GM13976 (cell line): ENCODE measurements at regions not wholly inside any gene's neighbourhood (a gene's known extent, or its start where the extent isn't known, plus 50 kb on each side); places are given as distances from the start of the nearest gene placed in this dataset.
A peak's percentile ranks its signal among the peaks of the same experiment; 100 is the strongest.

Experiments
- DNase-seq: peaks from one replicate; pipeline ENCODE4 v3.0.0; 2012; ENCODE audit warnings: low spot score
- CTCF ChIP-seq: IDR thresholded peaks from 2 replicates; pipeline ENCODE4 v1.5.1; 2012; ENCODE audit warnings: borderline replicate concordance, mild to moderate bottlenecking; ENCODE audit not compliant: insufficient read depth; ENCODE audit errors: extremely low read depth, missing control alignments, control extremely low read depth
- in situ Hi-C: fragments of 300-500 bp; cut with MboI; formaldehyde crosslinking; loops from one replicate; pipeline ENCODE4 v1.12.0; 2022; ENCODE audit warnings: low sequenced_read_pairs, mixed read lengths, inconsistent platforms; ENCODE audit not compliant: unreplicated experiment

DNA sequence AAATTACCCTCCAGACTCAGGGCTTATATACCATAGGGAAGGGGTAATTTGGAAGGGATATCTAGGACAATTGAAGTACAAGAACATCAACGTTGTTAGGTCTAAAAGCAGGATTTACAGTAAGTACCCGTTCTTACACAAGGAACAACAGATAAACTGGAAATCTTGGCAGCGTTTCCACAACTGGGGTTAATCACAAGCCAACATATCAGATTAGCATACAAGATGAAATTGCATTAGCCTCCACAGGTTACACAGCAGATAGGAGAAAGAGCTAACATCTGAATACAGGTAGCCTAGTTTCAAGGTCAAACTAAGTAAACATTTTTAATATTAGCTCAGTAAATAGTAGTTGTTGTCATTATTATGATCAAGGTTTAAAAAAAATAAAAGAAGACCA is 1214.0 kb upstream of the PCDH20 start:
- DNase-seq: no peak
- in situ Hi-C loops: no loop called here
- no peak for TF ChIP-seq CTCF

- in situ Hi-C loops: no loop called here
- no peak for DNase-seq
- no peak for TF ChIP-seq CTCF
These were observed 1211.6 kb upstream of the PCDH20 start for GRCh38 chr13:62627226-62627625.

GRCh38 chr13:62626771-62627170 is 1211.1 kb upstream of the PCDH20 start:
- TF ChIP-seq CTCF: peak; percentile 25
- in situ Hi-C loops: no loop called here
- DNase-seq: peak; percentile 34

DNA sequence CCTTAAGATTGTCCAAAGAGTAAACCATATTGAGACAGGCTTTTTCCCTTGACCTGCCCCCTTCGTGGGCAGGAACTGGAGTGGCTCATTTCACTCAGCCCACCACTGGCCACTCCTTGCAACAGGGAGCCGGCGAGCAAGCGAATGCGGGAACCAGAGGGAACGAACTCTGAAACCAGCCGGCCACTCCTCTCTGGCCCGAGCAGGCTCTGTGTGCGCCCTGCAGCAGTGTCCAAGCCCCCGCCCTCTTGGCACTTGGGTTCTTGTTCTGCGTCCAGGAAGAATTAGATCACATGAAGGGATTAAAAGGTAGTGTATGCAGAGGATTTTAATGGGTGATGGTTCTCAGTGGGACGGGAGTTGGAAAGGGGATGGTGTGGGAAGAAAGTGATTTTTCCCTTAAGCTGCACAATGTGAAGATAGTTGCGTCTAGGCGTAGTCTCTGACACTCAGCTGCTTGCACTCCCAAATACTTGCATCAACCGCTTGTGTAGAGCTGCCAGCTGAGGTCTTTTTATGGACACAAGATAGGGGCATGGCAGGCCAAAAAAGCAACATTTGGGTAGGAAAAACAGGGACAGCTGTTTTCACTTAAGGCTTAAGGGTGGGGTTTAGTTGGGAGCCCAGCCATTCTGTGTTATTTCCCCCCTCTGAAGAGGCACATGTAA is 1209.7 kb upstream of the PCDH20 start:
- in situ Hi-C loops: no loop called here
- DNase-seq: no peak
- TF ChIP-seq CTCF: no peak

DNA sequence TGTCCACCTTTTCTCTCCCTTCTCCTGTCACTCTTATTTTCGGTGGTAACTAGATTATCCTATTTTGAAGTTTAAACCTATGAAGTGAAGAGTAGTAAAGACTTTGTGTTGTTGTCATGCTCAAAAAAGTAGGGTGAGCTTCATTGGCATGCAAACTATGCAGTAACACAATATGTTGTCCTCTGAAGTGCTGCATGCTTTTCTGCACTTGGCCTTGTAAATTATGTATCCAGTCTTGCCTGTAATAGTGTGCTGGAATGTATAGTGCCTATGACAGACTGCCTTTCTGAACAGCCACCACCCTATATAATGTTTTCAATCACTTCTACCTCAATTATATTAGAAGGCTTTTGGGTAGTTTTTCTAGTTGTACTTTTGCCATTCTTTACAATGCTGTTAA is 1198.2 kb upstream of the PCDH20 start:
- in situ Hi-C loops: no loop called here
- DNase-seq: no peak
- TF ChIP-seq CTCF: no peak

DNA sequence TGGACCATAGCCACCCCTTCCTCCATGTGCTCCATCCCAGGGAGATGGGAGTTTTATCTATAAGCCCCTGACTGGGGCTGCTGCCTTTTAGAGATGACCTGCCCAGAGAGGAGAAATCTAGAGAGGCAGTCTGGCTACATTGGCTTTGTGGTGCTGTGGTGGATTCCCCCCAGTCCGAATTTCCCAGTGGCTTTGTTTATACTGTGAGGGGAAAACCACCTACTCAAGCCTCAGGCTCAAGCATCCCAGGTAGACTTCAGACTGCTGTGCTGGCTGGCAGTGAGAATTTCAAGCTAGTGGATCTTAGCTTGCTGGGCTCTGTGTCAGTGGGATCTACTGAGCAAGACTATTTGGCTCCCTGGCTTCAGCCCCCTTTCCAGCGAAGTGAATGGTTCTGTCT is 1195.7 kb upstream of the PCDH20 start:
- TF ChIP-seq CTCF: no peak
- in situ Hi-C loops: no loop called here
- DNase-seq: no peak
